Activated T-cell treated with anti-CD3 and anti-CD28 coated beads, Interleukin-2, amount 50 U/mL, for 72 hours (primary cell): ENCODE measurements at regions not wholly inside any gene's neighbourhood (a gene's known extent, or its start where the extent isn't known, plus 50 kb on each side); places are given as distances from the start of the nearest gene placed in this dataset.
"Not testable (repeated sequence)": the region's sequence is repeated elsewhere in the genome, so short reads cannot be mapped to it uniquely, and the experiment has no call there.

Source experiments
- ATAC-seq, 2 donors: fragments of 150-1000 bp; cut with Tn5 transposase; replicated peaks in 1 of 2; 2 replicates each; pipeline ENCODE4 v1.10.0; 2021; ENCODE audit warnings: moderate library complexity in 2 of 2, mild to moderate bottlenecking in 1 of 2
- DNase-seq, 2 donors: peaks; one replicate each; pipeline ENCODE4 v3.0.0; 2021 to 2022; ENCODE audit warnings: mixed read lengths in 1 of 2
- H3K27ac Mint-ChIP-seq: one replicate; pipeline ENCODE4 v1.8.0; 2022; ENCODE audit warnings: mild to moderate bottlenecking, moderate library complexity, mixed read lengths
- H3K27me3 Mint-ChIP-seq: one replicate; pipeline ENCODE4 v1.8.0; 2022; ENCODE audit warnings: low read depth, mixed read lengths
- H3K36me3 Mint-ChIP-seq, 2 donors: one replicate each; pipeline ENCODE4 v1.8.0; 2022; ENCODE audit warnings: mixed read lengths in 2 of 2, mild to moderate bottlenecking in 1 of 2; ENCODE audit not compliant: insufficient read depth in 2 of 2
- H3K4me1 Mint-ChIP-seq: one replicate; pipeline ENCODE4 v1.8.0; 2022; ENCODE audit warnings: low read depth, mixed read lengths
- H3K4me3 Mint-ChIP-seq, 2 donors: one replicate each; pipeline ENCODE4 v1.8.0; 2022; ENCODE audit warnings: mild to moderate bottlenecking in 2 of 2, mixed read lengths in 2 of 2, moderate library complexity in 2 of 2
- H3K9me3 Mint-ChIP-seq, 2 donors: one replicate each; pipeline ENCODE4 v1.8.0; 2022; ENCODE audit warnings: mixed read lengths in 2 of 2

DNA sequence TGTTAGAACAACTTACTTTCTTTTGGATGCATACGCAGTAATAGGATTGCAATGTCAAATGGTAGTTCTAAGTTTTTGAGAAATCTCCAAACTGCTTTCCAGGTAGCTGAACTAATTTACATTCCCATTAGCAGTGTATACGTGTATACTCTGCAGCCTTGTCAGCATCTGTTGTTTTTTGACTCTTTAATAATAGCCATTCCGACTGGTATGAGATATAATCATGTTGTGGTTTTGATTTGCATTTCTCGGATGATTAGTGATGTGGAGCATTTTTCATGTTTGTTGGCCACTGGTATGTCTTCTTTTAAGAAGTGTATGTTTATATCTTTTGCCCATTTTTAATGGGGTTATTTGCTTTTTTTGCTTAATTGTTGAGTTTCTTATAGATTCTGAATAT lies 76.9 kb upstream of the HNRNPA1L2 start:
- not testable (repeated sequence) for H3K27ac Mint-ChIP-seq, ATAC-seq, H3K4me1 Mint-ChIP-seq, H3K36me3 Mint-ChIP-seq, H3K27me3 Mint-ChIP-seq, H3K9me3 Mint-ChIP-seq, H3K4me3 Mint-ChIP-seq, DNase-seq

DNA sequence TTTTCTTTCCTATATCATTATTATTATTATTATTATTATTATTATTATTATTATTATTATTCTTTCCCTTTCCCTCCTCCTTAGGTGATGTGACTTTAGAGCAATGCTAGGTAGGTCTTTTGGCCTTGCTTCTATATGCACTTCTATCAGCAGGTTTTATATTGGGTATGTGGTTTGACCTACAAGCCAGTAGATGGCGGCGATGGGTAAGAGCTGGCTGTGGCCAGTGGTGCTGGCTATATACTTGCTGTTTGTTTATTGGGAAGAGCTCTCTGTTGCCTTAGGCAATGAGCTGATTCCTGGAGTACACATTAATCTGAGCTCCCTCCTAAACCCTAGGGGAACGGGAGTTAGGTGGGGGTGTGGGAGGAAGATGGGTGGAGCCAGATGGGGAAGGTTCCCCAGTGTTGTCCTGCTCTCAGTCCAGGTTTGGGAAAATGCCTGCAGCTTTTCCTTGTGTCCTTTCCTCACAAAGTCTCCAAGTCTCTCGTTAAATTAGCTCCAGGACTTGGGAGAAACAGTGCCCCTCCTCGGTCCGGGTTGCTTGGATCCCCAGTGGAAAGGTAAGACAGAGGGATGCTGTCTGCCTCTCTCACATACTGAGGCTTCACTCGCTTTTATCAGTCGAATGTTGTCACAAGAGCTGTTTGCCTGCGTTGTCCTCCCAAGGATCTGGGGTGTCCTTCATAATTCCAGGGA lies 72.2 kb upstream of the HNRNPA1L2 start:
- H3K9me3 Mint-ChIP-seq, H3K4me3 Mint-ChIP-seq: not testable (repeated sequence)
- DNase-seq, result peak; percentile 4 to 5

DNA sequence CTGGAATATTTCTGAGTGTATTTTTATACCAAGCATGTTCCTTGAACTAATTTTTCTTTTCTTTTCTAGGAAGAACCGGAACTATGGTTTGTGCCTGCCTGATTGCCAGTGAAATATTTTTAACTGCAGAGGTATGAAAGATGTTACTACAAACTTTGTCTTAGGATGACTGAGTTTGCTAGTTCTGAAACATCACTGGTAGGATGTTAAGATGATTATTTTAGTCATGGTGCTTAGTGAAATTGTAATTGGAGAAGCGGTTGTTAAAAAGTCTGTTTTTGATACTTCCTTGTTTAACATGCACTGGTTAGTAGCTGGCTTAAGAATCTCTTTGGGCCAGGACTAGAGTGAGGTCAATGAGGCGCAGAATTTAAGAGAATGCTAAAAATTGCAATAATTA lies 71.1 kb upstream of the HNRNPA1L2 start:
- not testable (repeated sequence) for ATAC-seq, H3K27ac Mint-ChIP-seq, H3K9me3 Mint-ChIP-seq, DNase-seq, H3K4me3 Mint-ChIP-seq, H3K36me3 Mint-ChIP-seq, H3K27me3 Mint-ChIP-seq, H3K4me1 Mint-ChIP-seq

More for the DNA sequence above, 72.2 kb upstream of the HNRNPA1L2 start:
- H3K36me3 Mint-ChIP-seq, H3K27ac Mint-ChIP-seq, H3K4me1 Mint-ChIP-seq, H3K27me3 Mint-ChIP-seq: not testable (repeated sequence)
- ATAC-seq, result peak; percentile 67 to 75

DNA sequence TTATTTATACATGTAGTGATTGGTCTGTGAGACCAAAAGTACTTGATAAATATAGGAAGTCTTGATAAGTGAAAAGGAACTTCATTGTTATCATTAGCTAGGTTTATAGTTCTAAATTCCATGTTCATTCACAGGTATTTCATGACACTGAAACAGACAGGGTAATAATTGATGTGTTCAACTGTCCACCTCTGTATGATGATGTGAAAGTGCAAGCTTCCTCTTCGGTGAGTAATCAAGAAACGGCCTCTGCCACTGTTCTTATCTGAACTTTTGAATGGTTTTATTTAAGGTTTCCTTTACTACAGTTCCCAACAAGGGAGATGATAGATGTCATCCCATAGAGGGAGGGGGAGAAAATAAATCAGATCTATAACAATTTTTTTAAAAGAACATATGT lies 59.3 kb upstream of the HNRNPA1L2 start:
- not testable (repeated sequence) for DNase-seq, H3K4me1 Mint-ChIP-seq, H3K27me3 Mint-ChIP-seq, H3K36me3 Mint-ChIP-seq, H3K4me3 Mint-ChIP-seq, H3K27ac Mint-ChIP-seq, ATAC-seq, H3K9me3 Mint-ChIP-seq
